Stimulated activated CD8-positive, alpha-beta memory T cell treated with anti-CD3 and anti-CD28 coated beads, Interleukin-12 subunit alpha, Interleukin-12 subunit beta, amount 100 ng/mL, for 24 hours (primary cell): ENCODE measurements at regions not wholly inside any gene's neighbourhood (a gene's known extent, or its start where the extent isn't known, plus 50 kb on each side); places are given as distances from the start of the nearest gene placed in this dataset.

Experiments
- DNase-seq: peaks from one replicate; pipeline ENCODE4 v3.0.0-alpha.2; 2020; ENCODE audit errors: extremely low read depth

- no peak for DNase-seq
Measured at GRCh38 chr6:139643986-139644385, 269.5 kb upstream of the CITED2 start.

- no peak for DNase-seq
Measured at GRCh38 chr6:139642346-139642745, 267.9 kb upstream of the CITED2 start.

- DNase-seq = no peak
Measured at GRCh38 chr6:139641376-139641775, 266.9 kb upstream of the CITED2 start.

- DNase-seq = no peak
Measured at GRCh38 chr6:139640921-139641320, 266.5 kb upstream of the CITED2 start.

- no peak for DNase-seq
Measured at GRCh38 chr6:139640448-139640847, 266.0 kb upstream of the CITED2 start.

- DNase-seq = no peak
Measured at GRCh38 chr6:139639507-139639906, 265.1 kb upstream of the CITED2 start.

GRCh38 chr6:139638179-139638941 is 263.9 kb upstream of the CITED2 start:
- no peak for DNase-seq

GRCh38 chr6:139637766-139638165 is 263.3 kb upstream of the CITED2 start:
- no peak for DNase-seq

- DNase-seq = no peak
Measured at GRCh38 chr6:139636391-139636790, 261.9 kb upstream of the CITED2 start.

GRCh38 chr6:139635401-139636130 is 261.1 kb upstream of the CITED2 start:
- DNase-seq = no peak

- no peak for DNase-seq
Measured at GRCh38 chr6:139632840-139633239, 258.4 kb upstream of the CITED2 start.

- no peak for DNase-seq
Measured at GRCh38 chr6:139628270-139628669, 253.8 kb upstream of the CITED2 start.

- DNase-seq = no peak
Measured at GRCh38 chr6:139627091-139627490, 252.6 kb upstream of the CITED2 start.

- no peak for DNase-seq
Measured at GRCh38 chr6:139625998-139626975, 251.8 kb upstream of the CITED2 start.

GRCh38 chr6:139625081-139625939 is 250.9 kb upstream of the CITED2 start:
- no peak for DNase-seq

- no peak for DNase-seq
Measured at GRCh38 chr6:139623372-139623771, 248.9 kb upstream of the CITED2 start.

- no peak for DNase-seq
Measured at GRCh38 chr6:139613496-139613895, 239.0 kb upstream of the CITED2 start.

- DNase-seq = no peak
Measured at GRCh38 chr6:139612135-139612465, 237.7 kb upstream of the CITED2 start.

GRCh38 chr6:139611327-139612134 is 237.1 kb upstream of the CITED2 start:
- no peak for DNase-seq

GRCh38 chr6:139608466-139609261 is 234.2 kb upstream of the CITED2 start:
- no peak for DNase-seq
